BLaER1 (cell line): ENCODE measurements at regions not wholly inside any gene's neighbourhood (a gene's known extent, or its start where the extent isn't known, plus 50 kb on each side); places are given as distances from the start of the nearest gene placed in this dataset.

Source experiments
- H3K27ac ChIP-seq: shearing (Covaris generic); formaldehyde crosslinking; 2 replicates; pipeline ENCODE4 v1.8.1; 2022
- H3K27me3 ChIP-seq: shearing (Covaris generic); formaldehyde crosslinking; 2 replicates; pipeline ENCODE4 v1.8.1; 2022
- H3K36me3 ChIP-seq: shearing (Covaris generic); formaldehyde crosslinking; 2 replicates; pipeline ENCODE4 v1.8.1; 2022
- H3K4me1 ChIP-seq: shearing (Covaris generic); formaldehyde crosslinking; 2 replicates; pipeline ENCODE4 v1.8.1; 2022
- H3K4me2 ChIP-seq: shearing (Covaris generic); formaldehyde crosslinking; 2 replicates; pipeline ENCODE4 v1.8.1; 2022
- H3K4me3 ChIP-seq: shearing (Covaris generic); formaldehyde crosslinking; 2 replicates; pipeline ENCODE4 v1.8.1; 2022
- H3K9ac ChIP-seq: shearing (Covaris generic); formaldehyde crosslinking; 2 replicates; pipeline ENCODE4 v1.8.1; 2022
- H3K9me3 ChIP-seq: shearing (Covaris generic); formaldehyde crosslinking; 2 replicates; pipeline ENCODE4 v1.8.1; 2022
- H4K20me1 ChIP-seq: shearing (Covaris generic); formaldehyde crosslinking; 2 replicates; pipeline ENCODE4 v1.8.1; 2022
- Cebpa-rat ChIP-seq: shearing (Covaris generic); IDR thresholded peaks from 2 replicates; pipeline ENCODE4 v1.8.1; 2022

DNA sequence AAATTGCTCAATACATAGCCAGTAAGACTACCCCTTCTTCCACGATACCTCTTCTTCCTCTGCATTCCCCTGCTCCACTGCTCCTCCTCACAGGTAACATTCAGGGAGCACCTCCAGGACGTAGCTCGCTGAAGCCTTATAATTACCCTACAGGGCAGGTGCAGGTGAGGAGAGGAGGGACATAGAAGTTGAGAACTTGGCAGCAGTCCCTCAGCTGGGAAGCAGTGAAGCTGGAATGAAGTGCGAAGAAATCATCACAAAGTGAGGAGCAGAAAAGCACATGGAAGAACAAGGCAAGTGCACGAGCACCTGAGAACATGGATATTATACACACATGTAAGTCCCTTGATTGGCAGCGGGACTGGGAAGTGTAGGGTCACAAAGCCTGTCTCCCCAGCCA is 118.2 kb downstream of the HSD17B3 start:
- peaks cover 9% of the 10 kb centered on the region for H3K4me1 ChIP-seq
- no peak overlapping the region for H3K4me2 ChIP-seq
- H3K36me3 ChIP-seq: no peaks in the 10 kb centered on the region
- TF ChIP-seq Cebpa-rat: no peak
- no peaks in the 10 kb centered on the region for H3K27me3 ChIP-seq
- H3K9me3 ChIP-seq: peaks cover 28% of the 10 kb centered on the region
- H3K4me3 ChIP-seq: no peak overlapping the region
- H3K27ac ChIP-seq: no peak overlapping the region
- H3K9ac ChIP-seq: no peak overlapping the region
- H4K20me1 ChIP-seq: no peaks in the 10 kb centered on the region

GRCh38 chr9:96178153-96178552 is 123.8 kb downstream of the HSD17B3 start:
- TF ChIP-seq Cebpa-rat: no peak
- Histone ChIP-seq H3K27ac (no peak overlapping the region), H3K9me3 (no peaks in the 10 kb centered on the region), H3K36me3 (no peaks in the 10 kb centered on the region), H3K4me2 (no peak overlapping the region), H3K4me1 (peaks cover 7% of the 10 kb centered on the region), H3K4me3 (no peak overlapping the region), H4K20me1 (no peaks in the 10 kb centered on the region), H3K27me3 (no peaks in the 10 kb centered on the region), H3K9ac (no peak overlapping the region)

DNA sequence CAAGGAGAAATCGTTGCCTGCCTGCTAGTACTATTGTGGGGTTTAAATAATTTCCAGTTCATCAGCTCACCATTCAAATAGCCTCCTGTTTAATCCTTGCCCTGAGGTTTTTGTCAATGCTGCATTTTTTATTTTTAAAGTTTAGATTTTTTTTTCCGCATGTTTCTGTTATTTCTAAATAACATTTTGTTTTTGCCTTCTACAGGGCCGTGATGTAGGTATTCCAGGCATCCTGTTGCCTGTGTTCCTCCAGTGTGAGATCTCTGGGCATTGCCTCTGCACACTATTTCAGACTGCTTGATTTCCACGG is 124.3 kb downstream of the HSD17B3 start:
- H3K36me3 ChIP-seq: no peaks in the 10 kb centered on the region
- no peak overlapping the region for H3K4me3 ChIP-seq
- no peak overlapping the region for H3K9ac ChIP-seq
- no peak overlapping the region for H3K4me2 ChIP-seq
- no peaks in the 10 kb centered on the region for H3K9me3 ChIP-seq
- no peaks in the 10 kb centered on the region for H3K27me3 ChIP-seq
- H3K27ac ChIP-seq: no peak overlapping the region
- H4K20me1 ChIP-seq: no peaks in the 10 kb centered on the region
- H3K4me1 ChIP-seq: peaks cover 2% of the 10 kb centered on the region
- no peak for TF ChIP-seq Cebpa-rat

- Histone ChIP-seq H3K27me3 (no peaks in the 10 kb centered on the region), H4K20me1 (no peaks in the 10 kb centered on the region), H3K36me3 (no peaks in the 10 kb centered on the region), H3K9ac (no peak overlapping the region), H3K4me1 (no peaks in the 10 kb centered on the region), H3K4me3 (no peak overlapping the region), H3K27ac (no peak overlapping the region), H3K9me3 (no peaks in the 10 kb centered on the region), H3K4me2 (no peak overlapping the region)
- TF ChIP-seq Cebpa-rat: no peak
Observed at GRCh38 chr9:96177005-96177718, 124.8 kb downstream of the HSD17B3 start.

- H3K27ac ChIP-seq: no peak overlapping the region
- H3K4me2 ChIP-seq: no peak overlapping the region
- no peaks in the 10 kb centered on the region for H4K20me1 ChIP-seq
- no peak overlapping the region for H3K4me3 ChIP-seq
- H3K36me3 ChIP-seq: no peaks in the 10 kb centered on the region
- no peaks in the 10 kb centered on the region for H3K27me3 ChIP-seq
- H3K9ac ChIP-seq: no peak overlapping the region
- H3K9me3 ChIP-seq: peaks cover 4% of the 10 kb centered on the region; the same call in 1 of the 2 replicates
- peaks cover 2% of the 10 kb centered on the region for H3K4me1 ChIP-seq
- no peak for TF ChIP-seq Cebpa-rat
Observed at GRCh38 chr9:96175796-96176195, 126.2 kb downstream of the HSD17B3 start.

DNA sequence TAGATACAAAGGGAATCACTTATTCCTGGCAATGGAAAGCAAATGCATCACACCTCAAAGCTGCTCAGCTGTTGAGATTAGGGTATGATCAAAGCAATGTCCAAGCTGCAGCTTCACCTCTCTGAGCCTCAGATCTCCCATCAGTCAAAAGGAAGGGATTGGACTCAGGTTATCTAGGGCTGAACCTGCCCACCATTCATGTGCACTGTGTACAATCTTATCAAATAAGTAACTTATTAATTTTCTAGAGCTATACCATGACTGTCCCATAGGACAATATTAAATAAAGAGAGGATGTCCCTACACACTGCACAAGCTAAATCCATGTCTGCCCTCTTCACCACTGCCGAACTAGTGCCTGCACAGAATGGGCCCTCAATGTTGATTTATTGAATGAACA is 127.0 kb downstream of the HSD17B3 start:
- TF ChIP-seq Cebpa-rat: no peak
- Histone ChIP-seq H3K36me3 (no peaks in the 10 kb centered on the region), H3K4me2 (no peak overlapping the region), H3K9me3 (peaks cover 4% of the 10 kb centered on the region; the same call in 1 of the 2 replicates), H4K20me1 (no peaks in the 10 kb centered on the region), H3K4me1 (peaks cover 10% of the 10 kb centered on the region), H3K9ac (no peak overlapping the region), H3K27me3 (no peaks in the 10 kb centered on the region), H3K4me3 (no peak overlapping the region), H3K27ac (no peak overlapping the region)

- Histone ChIP-seq H4K20me1 (no peaks in the 10 kb centered on the region), H3K4me1 (peaks cover 16% of the 10 kb centered on the region), H3K27ac (no peak overlapping the region), H3K4me2 (no peak overlapping the region), H3K9ac (no peak overlapping the region), H3K9me3 (peaks cover 4% of the 10 kb centered on the region; the same call in 1 of the 2 replicates), H3K4me3 (no peak overlapping the region), H3K27me3 (no peaks in the 10 kb centered on the region), H3K36me3 (no peaks in the 10 kb centered on the region)
- TF ChIP-seq Cebpa-rat: no peak
Observed at GRCh38 chr9:96174371-96174770, 127.6 kb downstream of the HSD17B3 start.

- Histone ChIP-seq H3K27ac (no peak overlapping the region), H4K20me1 (no peaks in the 10 kb centered on the region), H3K36me3 (no peaks in the 10 kb centered on the region), H3K4me2 (no peak overlapping the region), H3K9me3 (peaks cover 4% of the 10 kb centered on the region; the same call in 1 of the 2 replicates), H3K4me3 (no peak overlapping the region), H3K27me3 (no peaks in the 10 kb centered on the region), H3K9ac (no peak overlapping the region), H3K4me1 (peaks cover 23% of the 10 kb centered on the region)
- TF ChIP-seq Cebpa-rat: no peak
Observed at GRCh38 chr9:96173640-96174039, 128.3 kb downstream of the HSD17B3 start.

DNA sequence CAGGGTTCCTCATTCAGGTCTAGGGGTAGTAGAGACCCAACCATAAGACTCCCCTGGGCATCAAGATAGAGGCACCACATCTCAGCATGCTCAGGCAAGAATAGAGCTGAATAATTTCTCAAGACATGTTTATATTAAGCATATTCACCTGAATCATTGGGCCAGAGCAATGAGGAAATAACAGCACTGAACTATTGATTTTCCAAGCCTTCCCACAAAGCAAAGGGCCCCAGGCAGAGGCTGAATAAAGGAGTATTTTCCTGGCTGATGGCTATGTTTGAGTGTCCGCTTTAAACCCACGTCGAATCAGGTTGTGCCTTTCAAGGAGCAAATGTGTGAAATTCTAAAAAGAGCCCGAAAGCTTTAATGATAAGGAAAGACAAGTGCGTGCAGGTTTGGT is 129.2 kb downstream of the HSD17B3 start:
- peaks cover 4% of the 10 kb centered on the region; the same call in 1 of the 2 replicates for H3K9me3 ChIP-seq
- peaks cover 28% of the 10 kb centered on the region for H3K4me1 ChIP-seq
- H3K4me2 ChIP-seq: no peak overlapping the region
- no peak for TF ChIP-seq Cebpa-rat
- no peaks in the 10 kb centered on the region for H3K36me3 ChIP-seq
- H3K27ac ChIP-seq: no peak overlapping the region
- H3K27me3 ChIP-seq: no peaks in the 10 kb centered on the region
- H3K4me3 ChIP-seq: no peak overlapping the region
- no peak overlapping the region for H3K9ac ChIP-seq
- no peaks in the 10 kb centered on the region for H4K20me1 ChIP-seq

DNA sequence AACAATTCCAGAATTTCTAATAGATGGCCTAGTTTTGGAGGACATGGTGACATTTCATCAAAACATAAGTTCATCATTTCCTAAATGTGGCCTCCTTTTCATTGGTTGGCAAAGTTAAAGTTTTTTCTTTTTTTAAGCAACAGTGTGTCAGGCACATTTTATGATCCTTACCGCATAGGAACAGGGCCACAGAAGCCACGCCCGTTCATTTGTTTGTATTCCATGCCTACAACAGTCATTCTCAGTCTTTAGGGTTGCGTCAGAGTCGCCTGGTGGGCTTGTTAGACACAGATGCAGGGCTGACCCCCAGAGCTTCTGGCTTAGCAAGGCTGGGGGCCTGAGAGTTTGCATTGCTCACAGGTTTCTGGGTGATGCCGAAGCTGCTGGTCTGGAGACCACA is 130.2 kb downstream of the HSD17B3 start:
- no peak for TF ChIP-seq Cebpa-rat
- Histone ChIP-seq H3K27me3 (no peaks in the 10 kb centered on the region), H3K9me3 (peaks cover 4% of the 10 kb centered on the region; the same call in 1 of the 2 replicates), H3K4me2 (no peak overlapping the region), H4K20me1 (no peaks in the 10 kb centered on the region), H3K4me1 (peaks cover 38% of the 10 kb centered on the region), H3K4me3 (no peak overlapping the region), H3K9ac (no peak overlapping the region), H3K36me3 (no peaks in the 10 kb centered on the region), H3K27ac (no peak overlapping the region)
